Endothelial cell of umbilical vein (primary cell): ENCODE measurements at regions not wholly inside any gene's neighbourhood (a gene's known extent, or its start where the extent isn't known, plus 50 kb on each side); places are given as distances from the start of the nearest gene placed in this dataset.

Source experiments
- BruUV-seq: library from RNA; stranded (reverse); fragments of 400-500 nt; replicated peaks from 2 replicates; lab custom pipeline; 2021; lab: Mats Ljungman, UMichigan
- CTCF ChIA-PET: fragments of 300-600, 350-600 bp; sonication (Branson Sonifier 250); formaldehyde crosslinking; loops from one replicate; lab custom pipeline; 2021; ENCODE audit warnings: antibody characterized with exemption, inconsistent platforms; lab: Charles Lee
- POLR2A ChIA-PET: fragments of 300-600, 350-600 bp; sonication (Branson Sonifier 250); formaldehyde crosslinking; loops from one replicate; lab custom pipeline; 2021; ENCODE audit warnings: antibody characterized with exemption, inconsistent platforms; lab: Charles Lee
- DNase-seq: peaks from one replicate; pipeline ENCODE4 v3.0.0-alpha.2; 2011; ENCODE audit warnings: low read depth, low spot score
- FAIRE-seq: peaks from 2 replicates; lab custom pipeline; 2011; peaks lifted over from hg19 to GRCh38; lab: Jason Lieb, UNC
- H2AFZ ChIP-seq: 2 replicates; pipeline ENCODE4 v1.6.0; 2012; ENCODE audit warnings: low read depth, low read length, control low read depth, inconsistent platforms
- H3K27ac ChIP-seq: 2 replicates; pipeline ENCODE4 v1.5.1; 2011; ENCODE audit warnings: low read depth, mild to moderate bottlenecking, control low read depth, low read length, moderate library complexity; ENCODE audit not compliant: insufficient read depth
- H3K27me3 ChIP-seq, 2 experiments: 2 replicates each; pipeline versions ENCODE4 v1.6.0 to v1.6.1; 2011; ENCODE audit warnings: low read length in 2 of 2, mixed read lengths in 1 of 2; ENCODE audit not compliant: control insufficient read depth in 2 of 2, insufficient read depth in 2 of 2
- H3K36me3 ChIP-seq, 2 experiments: 2 replicates in 1 of 2; 3 replicates in 1 of 2; pipeline ENCODE4 v1.5.1; 2011; ENCODE audit warnings: low read length in 2 of 2, mild to moderate bottlenecking in 1 of 2, moderate library complexity in 1 of 2; ENCODE audit not compliant: control insufficient read depth in 2 of 2, insufficient read depth in 2 of 2; ENCODE audit errors: extremely low read depth in 1 of 2
- H3K4me1 ChIP-seq: 3 replicates; pipeline ENCODE4 v1.5.1; 2011; ENCODE audit warnings: mild to moderate bottlenecking, low read length; ENCODE audit not compliant: control insufficient read depth, insufficient read depth; ENCODE audit errors: extremely low read depth
- H3K4me2 ChIP-seq: 2 replicates; pipeline ENCODE4 v1.6.1; 2011; ENCODE audit warnings: low read length, control low read depth, mixed read lengths; ENCODE audit not compliant: insufficient read depth
- H3K4me3 ChIP-seq, 3 experiments: fragments of 200-600 bp in 1 of 3; sonication (generic), shearing (Covaris generic) in 1 of 3; replicated peaks in 1 of 3; 2 replicates each; pipeline ENCODE4 v1.5.1; 2011 to 2016; ENCODE audit warnings: control low read depth in 3 of 3, low read length in 3 of 3, mild to moderate bottlenecking in 2 of 3, inconsistent platforms in 1 of 3, low read depth in 1 of 3, moderate library complexity in 1 of 3; ENCODE audit not compliant: insufficient read depth in 1 of 3
- H3K79me2 ChIP-seq: 2 replicates; pipeline ENCODE4 v1.6.0; 2012; ENCODE audit warnings: low read length, inconsistent platforms; ENCODE audit not compliant: control insufficient read depth, insufficient read depth
- H3K9ac ChIP-seq: replicated peaks from 2 replicates; pipeline ENCODE3; 2011; ENCODE audit warnings: low read length, control low read depth; ENCODE audit not compliant: insufficient read depth; ENCODE audit errors: extremely low read depth
- H3K9me1 ChIP-seq: replicated peaks from 3 replicates; pipeline ENCODE4 v1.6.0; 2011; ENCODE audit warnings: mild to moderate bottlenecking, low read length; ENCODE audit not compliant: control insufficient read depth, insufficient read depth; ENCODE audit errors: extremely low read depth
- H3K9me3 ChIP-seq: replicated peaks from 2 replicates; pipeline ENCODE4 v1.5.1; 2012; ENCODE audit warnings: low read length, inconsistent platforms; ENCODE audit not compliant: control insufficient read depth, insufficient read depth
- H4K20me1 ChIP-seq: replicated peaks from 2 replicates; pipeline ENCODE3; 2011; ENCODE audit warnings: mild to moderate bottlenecking, low read length; ENCODE audit not compliant: control insufficient read depth, insufficient read depth; ENCODE audit errors: extremely low read depth
- CTCF ChIP-seq, 2 donors: IDR thresholded peaks; 1 replicate in 1 of 2; 2 replicates in 1 of 2; pipeline ENCODE4 v1.5.1; 2011; ENCODE audit warnings: low read length in 2 of 2, mild to moderate bottlenecking in 2 of 2, moderate library complexity in 2 of 2, control low read depth in 1 of 2, inconsistent platforms in 1 of 2, low read depth in 1 of 2; ENCODE audit not compliant: insufficient read depth in 1 of 2; ENCODE audit errors: extremely low read depth in 1 of 2
- EZH2 ChIP-seq: IDR thresholded peaks from 2 replicates; pipeline ENCODE4 v1.6.1; 2012; ENCODE audit warnings: borderline replicate concordance, low read depth, mild to moderate bottlenecking, moderate library complexity, low read length, inconsistent platforms; ENCODE audit not compliant: severe bottlenecking
- FOS ChIP-seq: IDR thresholded peaks from 2 replicates; pipeline ENCODE4 v1.6.1; 2011; ENCODE audit warnings: mild to moderate bottlenecking, low read length, moderate library complexity, borderline replicate concordance; ENCODE audit not compliant: insufficient read depth
- GATA2 ChIP-seq: IDR thresholded peaks from 2 replicates; pipeline ENCODE4 v1.7.0; 2011; ENCODE audit warnings: low read depth, mild to moderate bottlenecking, moderate library complexity, mixed read lengths, low read length; ENCODE audit not compliant: insufficient read length, insufficient read depth
- JUN ChIP-seq: IDR thresholded peaks from 2 replicates; pipeline ENCODE4 v1.6.1; 2011; ENCODE audit warnings: borderline replicate concordance, low read depth; ENCODE audit not compliant: insufficient read length, insufficient read depth
- MAX ChIP-seq: IDR thresholded peaks from 2 replicates; pipeline ENCODE4 v1.6.1; 2011; ENCODE audit not compliant: insufficient read depth, insufficient read length
- MYC ChIP-seq: IDR thresholded peaks from one replicate; pipeline ENCODE4 v1.6.1; 2011; ENCODE audit warnings: mild to moderate bottlenecking, low read depth, low read length
- POLR2A ChIP-seq: IDR thresholded peaks from 2 replicates; pipeline ENCODE4 v1.6.1; 2012; ENCODE audit warnings: low read depth, mild to moderate bottlenecking, control low read depth, low read length
- POLR2AphosphoS5 ChIP-seq: IDR thresholded peaks from 2 replicates; pipeline ENCODE4 v1.6.1; 2012; ENCODE audit warnings: low read depth, mild to moderate bottlenecking, control low read depth, low read length, moderate library complexity; ENCODE audit not compliant: insufficient read depth
- dilution Hi-C: fragments of 300-500 bp; cut with MboI; formaldehyde crosslinking; loops from one replicate; pipeline ENCODE4 v1.15.0; 2019; ENCODE audit warnings: low sequenced_read_pairs; ENCODE audit not compliant: extremely low pct_ligation_motif_present
- intact Hi-C: fragments of 100-400 bp; cut with micrococcal nuclease; formaldehyde crosslinking; loops from one replicate; pipeline ENCODE4 v1.10.0; 2022

GRCh38 chr3:64974401-64974800, 286.6 kb upstream of the ADAMTS9 start:
- POLR2A ChIA-PET = no interaction called here
- Histone ChIP-seq H3K9me1 (no peaks in the 10 kb centered on the region), H3K9me3 (no peaks in the 10 kb centered on the region), H4K20me1 (no peaks in the 10 kb centered on the region), H2AFZ (no peak overlapping the region), H3K79me2 (no peaks in the 10 kb centered on the region), H3K27me3 (no peaks in the 10 kb centered on the region), H3K4me1 (no peaks in the 10 kb centered on the region), H3K4me2 (no peak overlapping the region), H3K9ac (no peak overlapping the region), H3K36me3 (no peaks in the 10 kb centered on the region), H3K4me3 (no peak overlapping the region), H3K27ac (no peak overlapping the region)
- TF ChIP-seq POLR2A = no peak
- TF ChIP-seq JUN = no peak
- no peak for TF ChIP-seq MAX
- TF ChIP-seq FOS = no peak
- TF ChIP-seq GATA2 = no peak
- no peak for TF ChIP-seq EZH2
- TF ChIP-seq MYC = no peak
- no peak for TF ChIP-seq CTCF (IDR thresholded peaks at IDR 0.05; ENCODE audit: extremely low read depth in 1 of 2, insufficient read depth in 1 of 2, low read depth in 1 of 2, low read length in 2 of 2)
- TF ChIP-seq POLR2AphosphoS5 = no peak
- DNase-seq = no peak
- no peak for FAIRE-seq
- intact Hi-C loops = no loop called here
- dilution Hi-C loops = no loop called here
- CTCF ChIA-PET = interaction anchor here (0.8 kb wide), 1 partner anchor 22 kb away, joined by 3 read pairs; no protein-coding TSS in a partner anchor
- no TSS peak for BruUV-seq
